ENCODE measurements at regions not wholly inside any gene's neighbourhood (a gene's known extent, or its start where the extent isn't known, plus 50 kb on each side); places are given as distances from the start of the nearest gene placed in this dataset.

- ChIA-PET CTCF (no interaction called here), POLR2A (no interaction called here)
- H3K27me3 ChIP-seq (ENCODE audit: control insufficient read depth, insufficient read depth, low read length): no peaks in the 10 kb centered on the region
- no peak for TF ChIP-seq CTCF (IDR thresholded peaks at IDR 0.05; ENCODE audit: insufficient read depth, low read depth, low read length)
- no peaks in the 10 kb centered on the region for H3K36me3 ChIP-seq (ENCODE audit: control insufficient read depth, insufficient read depth, low read length)
- no peak for DNase-seq (ENCODE audit: low read depth)
- H3K4me3 ChIP-seq (ENCODE audit: low read depth, low read length): no peak overlapping the region
These were observed 88.6 kb downstream of the ARHGAP36 start for GRCh38 chrX:131146702-131147101.

All from BJ (cell line).